ENCODE measurements at regions not wholly inside any gene's neighbourhood (a gene's known extent, or its start where the extent isn't known, plus 50 kb on each side); places are given as distances from the start of the nearest gene placed in this dataset.

DNA sequence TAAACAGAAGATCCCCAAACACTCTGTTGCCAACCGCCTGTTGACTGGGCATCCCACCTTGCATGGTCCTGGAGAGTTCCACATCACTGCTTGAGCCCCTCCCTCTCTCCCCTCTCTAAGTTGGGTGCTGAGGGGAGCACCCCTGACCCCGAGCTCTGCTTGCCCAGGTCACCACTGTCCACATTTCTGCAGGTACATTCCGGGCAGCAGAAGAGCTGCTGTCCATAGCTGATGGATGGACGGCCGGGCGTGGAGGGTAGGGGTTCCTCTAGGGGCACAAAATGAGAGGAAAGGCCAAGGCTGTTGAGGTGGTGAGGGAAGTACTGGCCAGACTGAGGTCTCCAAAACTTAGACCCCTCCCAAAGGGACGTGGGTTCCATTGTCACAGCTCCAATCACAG, 227.4 kb upstream of the PPP2R2D start:
- Histone ChIP-seq H3K79me2 (ENCODE audit: insufficient read depth, low read length) (no peaks in the 10 kb centered on the region), H3K4me2 (ENCODE audit: insufficient read depth, insufficient read length, low read length) (no peak overlapping the region), H3K23me2 (ENCODE audit: insufficient read length, low read depth, low read length, poor library complexity, severe bottlenecking) (peaks cover 2% of the 10 kb centered on the region), H2BK15ac (ENCODE audit: low read depth, low read length) (no peak overlapping the region), H3K9ac (ENCODE audit: extremely low read depth, insufficient read length, low read length) (no peak overlapping the region), H2BK12ac (ENCODE audit: insufficient read length, low read depth, low read length) (no peak overlapping the region), H3K14ac (ENCODE audit: insufficient read depth, low read length) (no peak overlapping the region), H4K91ac (ENCODE audit: insufficient read length, low read depth, low read length) (no peak overlapping the region), H3K4ac (ENCODE audit: low read depth, low read length) (no peak overlapping the region), H2BK20ac (ENCODE audit: low read depth, low read length, poor library complexity, severe bottlenecking) (no peak overlapping the region), H3K27ac (ENCODE audit: insufficient read length, low read depth, low read length) (no peak overlapping the region), H2AFZ (ENCODE audit: low read length) (no peak overlapping the region), H3K56ac (ENCODE audit: insufficient read length, low read depth, low read length) (no peak overlapping the region), H3K4me1 (ENCODE audit: insufficient read depth, low read length) (peaks cover 5% of the 10 kb centered on the region; the same call in 1 of the 2 replicates), H4K8ac (replicated peaks; ENCODE audit: insufficient read length, low read depth, low read length) (no peak overlapping the region), H3K79me1 (ENCODE audit: insufficient read depth, low read depth, low read length, poor library complexity, severe bottlenecking) (no peaks in the 10 kb centered on the region), H3K27me3 (ENCODE audit: insufficient read depth, low read length) (no peaks in the 10 kb centered on the region), H2AK5ac (ENCODE audit: insufficient read length, low read length) (no peak overlapping the region), H4K20me1 (ENCODE audit: control insufficient read depth, insufficient read depth, insufficient read length) (no peaks in the 10 kb centered on the region), H4K5ac (ENCODE audit: insufficient read length, low read depth, low read length) (no peak overlapping the region), H2BK5ac (ENCODE audit: insufficient read length, low read length) (no peak overlapping the region), H3K18ac (ENCODE audit: insufficient read length, low read depth, low read length) (no peak overlapping the region), H2BK120ac (ENCODE audit: low read depth, low read length, poor library complexity, severe bottlenecking) (no peak overlapping the region), H3K23ac (ENCODE audit: insufficient read length, low read depth, low read length) (no peak overlapping the region), H3T11ph (ENCODE audit: low read length) (no peak overlapping the region), H3K9me3 (ENCODE audit: control insufficient read depth, low read depth, low read length) (no peaks in the 10 kb centered on the region)
- Mint-ChIP-seq H3K36me3 (ENCODE audit: insufficient read depth in 1 of 3, low read depth in 3 of 3) (peaks cover 2 to 18% (median 9%) of the 10 kb centered on the region in 3 experiments; a peak in 5 of 7 replicates), H3K9me3 (peaks cover 17 to 18% of the 10 kb centered on the region in 2 experiments), H3K27ac (no peak overlapping the region), H3K4me1 (peaks cover 28 to 30% of the 10 kb centered on the region in 2 experiments), H3K4me3 (no peak overlapping the region), H3K27me3 (ENCODE audit: low read depth) (peaks cover 22% of the 10 kb centered on the region)
- no CpG with 5 or more reads among the region's 7 CpGs for WGBS (ENCODE audit: extremely low coverage, insufficient read length, low lambda C conversion rate)
- TF ChIP-seq, protein P1, sequence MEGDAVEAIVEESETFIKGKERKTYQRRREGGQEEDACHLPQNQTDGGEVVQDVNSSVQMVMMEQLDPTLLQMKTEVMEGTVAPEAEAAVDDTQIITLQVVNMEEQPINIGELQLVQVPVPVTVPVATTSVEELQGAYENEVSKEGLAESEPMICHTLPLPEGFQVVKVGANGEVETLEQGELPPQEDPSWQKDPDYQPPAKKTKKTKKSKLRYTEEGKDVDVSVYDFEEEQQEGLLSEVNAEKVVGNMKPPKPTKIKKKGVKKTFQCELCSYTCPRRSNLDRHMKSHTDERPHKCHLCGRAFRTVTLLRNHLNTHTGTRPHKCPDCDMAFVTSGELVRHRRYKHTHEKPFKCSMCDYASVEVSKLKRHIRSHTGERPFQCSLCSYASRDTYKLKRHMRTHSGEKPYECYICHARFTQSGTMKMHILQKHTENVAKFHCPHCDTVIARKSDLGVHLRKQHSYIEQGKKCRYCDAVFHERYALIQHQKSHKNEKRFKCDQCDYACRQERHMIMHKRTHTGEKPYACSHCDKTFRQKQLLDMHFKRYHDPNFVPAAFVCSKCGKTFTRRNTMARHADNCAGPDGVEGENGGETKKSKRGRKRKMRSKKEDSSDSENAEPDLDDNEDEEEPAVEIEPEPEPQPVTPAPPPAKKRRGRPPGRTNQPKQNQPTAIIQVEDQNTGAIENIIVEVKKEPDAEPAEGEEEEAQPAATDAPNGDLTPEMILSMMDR (conservative IDR thresholded peaks at IDR 0.05) = no peak
- no peak for DNase-seq
